NOMO-1 treated with DMSO at 0.1 percent for 48 hours (cell line): ENCODE measurements at regions not wholly inside any gene's neighbourhood (a gene's known extent, or its start where the extent isn't known, plus 50 kb on each side); places are given as distances from the start of the nearest gene placed in this dataset.

Source experiments
- DNase-seq: peaks from one replicate; lab custom pipeline; 2025; ENCODE audit not compliant: unreplicated experiment; lab: John Stamatoyannopoulos, UW

DNA sequence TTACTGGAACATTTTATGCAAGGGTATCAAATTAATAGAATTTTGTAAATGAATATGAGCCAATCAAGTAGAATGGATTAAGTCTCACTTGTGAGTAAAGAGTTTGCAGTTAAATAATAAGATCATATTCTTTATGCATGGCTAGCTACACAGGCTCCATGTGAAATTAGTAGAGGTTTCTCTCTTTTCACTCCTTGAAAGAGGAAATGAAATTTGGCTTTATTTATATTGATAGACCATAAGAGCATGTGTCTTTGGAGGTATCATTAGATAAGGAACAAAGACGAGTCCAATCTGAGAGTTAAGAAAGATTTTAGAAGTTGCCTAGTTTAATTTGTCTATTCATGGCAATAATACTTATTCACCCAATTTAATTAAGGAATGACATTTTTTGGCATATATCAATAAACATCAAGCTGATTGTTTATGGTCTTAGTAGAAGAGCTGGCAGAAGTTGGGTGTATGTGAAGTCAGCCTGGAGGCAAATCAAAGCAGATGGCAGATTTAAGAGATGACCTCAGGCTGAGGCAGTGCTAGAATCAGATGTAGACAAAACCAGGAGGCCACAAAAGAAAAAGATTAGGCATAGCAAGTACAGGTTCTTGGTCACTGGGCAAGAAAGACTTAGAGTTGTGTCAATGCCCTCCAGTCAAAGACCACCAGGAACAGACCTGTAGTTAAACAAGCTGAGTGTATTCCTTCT lies 406.5 kb upstream of the ARHGEF26 start:
- peak; percentile 27 for DNase-seq

DNA sequence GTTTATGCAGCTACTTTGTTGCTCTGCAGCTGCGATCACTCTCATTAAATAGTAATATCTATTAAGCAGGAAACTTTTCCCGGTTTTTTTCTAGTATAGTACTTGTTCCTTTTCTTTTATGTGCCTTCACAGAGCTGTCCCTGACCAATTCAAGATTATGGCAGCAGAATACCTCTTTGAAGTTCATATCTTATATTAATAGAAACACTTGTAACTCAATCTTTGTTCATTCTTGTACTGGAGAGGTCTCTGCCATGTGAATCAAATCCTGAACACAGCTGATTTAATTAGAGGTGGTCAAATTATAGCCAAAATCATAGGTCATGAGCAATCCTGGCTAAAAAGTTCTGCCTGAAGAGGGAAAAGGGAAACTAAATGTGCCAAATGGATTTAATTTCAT lies 399.0 kb upstream of the ARHGEF26 start:
- no peak for DNase-seq

DNA sequence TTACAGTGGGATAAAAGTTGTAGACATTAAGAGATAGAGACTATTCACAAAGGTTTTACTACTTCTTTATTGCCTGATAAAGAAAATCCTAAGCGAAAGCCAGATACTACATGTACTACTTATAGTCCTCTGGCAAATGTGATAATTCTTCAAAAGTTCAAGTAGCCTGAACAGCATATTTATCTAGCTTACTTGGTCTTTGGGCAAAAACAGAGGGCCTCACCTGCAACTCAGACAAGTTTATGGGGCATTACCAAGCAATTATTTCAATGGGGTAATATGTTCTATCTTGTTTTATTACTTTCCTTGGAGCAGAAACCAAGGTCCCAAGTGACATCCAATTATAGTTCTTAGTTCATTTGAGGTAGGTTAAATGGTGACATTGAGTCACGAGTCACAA lies 390.1 kb upstream of the ARHGEF26 start:
- DNase-seq = no peak

DNA sequence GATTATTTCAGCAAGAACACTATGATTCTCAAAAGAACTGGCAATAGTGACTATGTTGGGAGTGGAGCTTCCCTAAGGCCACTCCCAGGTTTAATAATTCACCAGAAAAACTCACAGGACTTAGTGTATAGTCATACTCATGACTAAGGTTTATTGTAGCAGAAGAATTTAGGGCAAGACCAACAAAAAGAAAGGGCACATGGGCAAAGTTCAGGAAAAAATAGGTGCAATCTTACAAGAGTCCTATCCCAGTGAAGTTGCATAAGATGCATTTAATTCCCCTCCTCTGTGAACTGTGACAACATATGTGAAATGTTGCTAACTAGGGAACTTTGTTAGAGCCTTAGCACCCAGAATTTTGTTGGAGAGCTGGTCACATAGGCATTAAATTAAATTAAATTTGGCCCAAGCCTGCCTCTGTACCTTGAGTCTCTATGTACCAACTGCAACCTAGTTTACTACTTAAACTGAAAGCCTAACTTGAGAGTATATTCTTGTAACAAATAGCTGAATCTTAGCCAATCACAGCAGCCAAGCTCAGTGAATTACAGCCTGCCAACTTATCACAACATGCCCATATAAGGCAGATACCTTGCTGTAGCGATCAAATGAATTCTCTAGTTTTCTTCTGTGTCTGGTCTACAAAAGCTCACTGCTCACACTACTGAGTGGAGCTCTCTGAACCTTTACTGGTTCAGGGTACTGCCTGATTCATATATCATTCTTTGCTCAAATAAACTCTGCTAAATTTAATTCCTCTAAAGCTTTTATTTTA lies 386.2 kb upstream of the ARHGEF26 start:
- DNase-seq = no peak

DNA sequence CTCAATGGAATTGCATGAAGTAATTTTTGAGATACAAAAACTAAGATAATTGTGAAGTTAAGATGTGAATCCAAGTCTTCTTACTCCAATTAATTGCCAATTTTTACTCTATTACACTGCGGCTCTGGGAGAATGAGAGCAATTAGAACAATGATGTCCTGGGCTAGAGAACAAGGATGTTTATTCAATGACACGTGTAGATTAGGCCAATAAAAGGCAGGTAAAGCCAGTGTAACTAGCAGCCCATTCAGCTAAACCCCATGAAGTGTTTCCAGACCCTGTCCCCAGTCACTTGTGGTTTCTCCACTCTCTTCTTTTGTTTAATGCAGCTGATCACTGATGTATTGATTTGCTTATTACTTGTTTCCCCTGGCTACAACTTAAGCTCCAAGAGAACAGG lies 381.1 kb upstream of the ARHGEF26 start:
- no peak for DNase-seq

DNA sequence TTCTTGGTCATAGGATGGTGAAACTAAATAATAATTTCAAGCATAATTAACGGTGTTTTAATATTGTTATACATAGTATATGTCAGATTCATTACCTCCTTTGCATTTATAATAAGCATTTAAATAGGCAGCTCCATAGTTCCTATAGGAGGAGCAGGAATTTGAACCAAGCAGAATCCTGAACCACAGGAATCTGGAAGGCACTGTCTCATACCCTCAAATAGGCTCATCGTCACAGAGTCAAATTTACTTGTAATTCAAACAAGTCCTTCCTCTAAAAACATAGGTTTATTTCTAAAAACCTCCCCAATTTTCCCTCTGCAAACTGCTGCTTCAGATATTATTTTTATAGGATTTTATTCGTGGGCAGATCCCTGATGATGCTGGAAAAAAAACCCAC lies 376.3 kb upstream of the ARHGEF26 start:
- DNase-seq = no peak

DNA sequence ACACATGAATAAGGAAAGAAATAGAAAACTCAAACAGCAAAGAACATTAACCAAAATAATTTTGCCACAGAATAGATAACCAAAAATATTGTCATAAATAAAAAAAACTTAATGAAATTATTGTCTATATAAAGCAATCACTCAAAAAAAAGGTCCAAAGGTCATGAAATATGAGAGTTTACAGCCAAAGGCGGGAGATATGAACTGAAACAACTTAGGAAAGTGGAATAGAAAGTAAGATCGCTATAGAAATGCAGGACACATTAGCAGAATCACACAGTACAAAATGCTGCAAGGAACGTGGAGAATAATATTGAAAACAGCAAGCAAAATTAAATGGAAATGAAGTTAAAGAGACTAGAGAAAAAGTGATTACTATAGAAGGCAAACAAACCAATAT lies 375.0 kb upstream of the ARHGEF26 start:
- DNase-seq = peak; percentile 37

DNA sequence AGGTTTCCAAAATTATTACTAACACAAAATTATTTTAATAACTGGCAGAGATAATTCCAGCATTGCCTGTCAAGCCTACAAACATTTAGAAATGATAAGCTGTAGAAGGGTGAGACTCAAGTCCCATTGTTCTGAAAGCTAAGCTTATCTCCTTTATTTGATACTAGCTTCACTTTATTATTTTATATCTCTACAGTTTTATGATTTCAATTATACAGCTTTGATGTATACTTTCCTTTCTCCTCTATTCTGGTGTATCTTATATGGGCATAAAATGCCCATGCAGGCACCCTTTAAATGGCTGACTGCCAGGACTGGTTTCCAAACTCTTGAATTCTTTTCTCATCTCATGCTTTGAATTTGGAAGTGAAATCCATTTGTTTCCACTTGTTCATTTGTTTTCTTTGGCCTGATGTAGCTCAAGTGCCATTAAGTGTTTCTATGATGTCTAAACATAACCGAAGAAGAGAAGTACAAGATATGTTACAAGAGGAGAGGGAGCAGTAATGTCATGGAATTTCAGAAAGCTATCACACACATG lies 372.1 kb upstream of the ARHGEF26 start:
- no peak for DNase-seq

DNA sequence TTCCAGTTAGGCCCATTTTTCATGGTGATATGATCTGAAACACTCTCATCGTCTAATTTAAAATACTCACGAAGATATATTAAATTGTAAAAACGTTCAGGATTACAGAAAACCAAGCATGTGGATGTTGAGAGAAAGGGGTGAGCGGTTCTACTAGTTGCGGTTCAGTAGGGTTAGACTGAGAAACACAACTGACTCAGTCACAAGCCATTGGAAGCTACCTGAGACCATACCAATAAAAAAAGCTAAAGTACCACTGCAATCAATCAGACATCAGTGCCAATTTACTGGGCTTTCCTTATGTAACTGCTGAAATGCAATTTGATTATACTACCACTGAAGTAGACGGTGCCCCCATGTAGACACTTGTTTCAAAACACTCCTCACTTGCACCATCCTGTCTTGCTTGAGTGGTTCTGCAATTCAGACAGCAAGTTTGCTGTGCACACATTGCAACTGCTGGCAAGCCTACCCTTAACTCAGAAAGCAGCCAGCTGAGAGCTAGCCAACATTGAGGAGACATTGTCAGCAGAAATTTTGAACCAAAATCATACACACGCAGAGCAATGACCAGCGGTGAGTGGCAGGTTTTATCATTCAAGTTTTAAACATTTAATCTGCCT lies 368.7 kb upstream of the ARHGEF26 start:
- no peak for DNase-seq

DNA sequence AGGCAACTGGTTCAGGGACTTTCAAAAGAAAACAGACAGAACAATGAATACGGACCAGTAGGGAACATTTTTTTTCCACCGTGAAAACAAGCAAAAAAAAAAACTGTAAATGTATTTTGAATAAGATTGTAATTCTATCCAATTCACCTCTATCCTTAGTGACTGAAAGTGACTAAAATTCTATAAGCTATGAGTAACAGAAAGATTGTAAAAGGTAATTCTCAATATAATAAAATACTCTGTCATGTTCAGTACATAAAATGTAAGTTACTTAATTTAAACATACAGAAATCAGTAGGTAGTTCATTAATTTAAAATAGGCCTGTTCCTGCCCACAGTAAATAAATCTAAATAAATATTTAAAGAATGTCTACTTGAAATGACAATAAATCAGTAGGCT lies 368.2 kb upstream of the ARHGEF26 start:
- no peak for DNase-seq

DNA sequence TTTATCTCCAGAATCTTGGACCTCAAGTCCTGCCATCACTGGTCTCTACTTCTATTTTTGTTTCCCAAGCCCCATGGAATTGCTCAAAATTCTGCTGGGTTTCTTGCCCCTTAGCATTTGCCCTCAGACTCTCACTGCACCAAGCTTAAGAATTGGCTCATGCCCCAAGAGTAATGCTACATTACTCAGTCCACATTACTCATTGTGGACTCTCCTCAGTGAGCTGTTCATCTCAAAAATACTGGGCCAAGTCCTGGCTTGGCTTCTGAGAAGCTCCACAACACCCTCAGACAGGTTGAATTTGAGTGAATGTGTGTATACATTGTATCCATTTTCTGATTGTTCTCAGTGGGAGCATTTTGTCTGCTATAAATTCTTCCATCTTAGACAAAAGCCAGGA lies 364.4 kb upstream of the ARHGEF26 start:
- no peak for DNase-seq

DNA sequence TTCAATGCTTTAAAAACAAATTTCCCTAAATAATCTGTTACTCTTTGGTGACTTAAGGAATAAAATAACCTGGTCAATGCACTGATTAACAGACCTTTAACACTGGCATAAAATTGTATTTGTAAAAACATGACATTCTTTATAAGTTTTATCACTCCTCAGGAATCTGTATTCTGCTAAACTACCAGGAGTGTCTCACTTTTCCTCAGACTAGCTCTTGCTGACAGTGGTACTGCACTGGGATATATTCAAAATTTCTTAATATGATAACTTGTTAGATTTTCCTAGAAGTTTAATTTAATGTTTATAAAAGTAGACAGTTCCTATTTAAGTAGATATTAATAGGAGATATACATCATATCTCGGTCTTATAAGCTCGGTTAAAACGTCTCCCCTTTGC lies 363.4 kb upstream of the ARHGEF26 start:
- no peak for DNase-seq

DNA sequence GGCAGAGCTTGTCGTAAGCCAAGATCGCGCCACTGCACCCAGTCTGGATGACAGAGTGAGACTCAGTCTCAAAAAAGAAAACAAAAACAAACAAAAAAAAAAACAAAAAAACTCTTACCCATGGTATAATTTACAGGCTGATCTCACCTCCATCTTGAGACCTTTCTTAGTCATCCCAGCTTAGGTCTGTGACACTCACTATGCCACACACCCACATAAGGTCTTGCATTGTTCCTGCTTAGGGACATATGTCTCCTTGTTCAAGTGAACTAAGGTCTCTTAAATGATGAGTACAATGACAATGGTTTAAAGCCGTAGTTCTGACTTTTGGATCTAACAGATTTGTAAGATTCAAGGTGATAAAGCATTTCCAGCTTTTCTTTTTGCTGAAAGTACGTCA lies 360.2 kb upstream of the ARHGEF26 start:
- DNase-seq = no peak

DNA sequence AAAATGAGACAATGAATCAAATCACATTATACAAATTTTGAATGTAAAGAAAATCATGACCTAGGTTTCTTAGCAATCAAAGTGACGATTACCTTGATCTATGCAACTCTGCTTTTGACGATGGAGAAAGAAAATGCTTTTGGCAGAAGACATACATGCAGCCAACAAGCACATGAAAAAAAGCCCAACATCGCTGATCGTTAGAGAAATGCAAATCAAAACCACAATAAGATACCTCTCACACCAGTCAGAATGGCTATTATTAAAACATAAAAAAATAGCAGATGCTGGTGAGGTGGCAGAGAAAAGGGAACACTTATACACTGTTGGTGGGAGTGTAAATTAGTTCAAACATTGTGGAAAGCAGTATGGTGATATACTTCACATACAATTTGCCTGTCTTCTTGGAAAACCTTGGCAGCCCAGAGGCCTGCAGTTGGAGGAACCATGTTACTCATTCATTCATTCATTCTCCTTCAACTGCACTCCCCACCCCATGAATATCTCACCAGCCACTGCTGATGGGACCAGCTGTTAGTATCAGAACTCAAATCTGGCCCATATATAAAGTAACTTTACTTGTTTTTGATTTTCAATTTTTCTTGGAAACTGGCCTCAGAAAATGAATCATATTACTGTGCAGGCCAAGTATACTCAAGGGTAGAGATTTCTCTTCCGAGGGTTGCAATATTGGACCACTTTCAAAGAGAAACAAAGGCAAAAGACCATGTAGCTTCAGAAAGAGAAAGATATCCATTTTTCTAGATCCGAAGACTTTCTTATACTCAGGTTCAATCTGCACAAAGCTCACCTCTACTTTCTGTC lies 358.6 kb upstream of the ARHGEF26 start:
- no peak for DNase-seq

DNA sequence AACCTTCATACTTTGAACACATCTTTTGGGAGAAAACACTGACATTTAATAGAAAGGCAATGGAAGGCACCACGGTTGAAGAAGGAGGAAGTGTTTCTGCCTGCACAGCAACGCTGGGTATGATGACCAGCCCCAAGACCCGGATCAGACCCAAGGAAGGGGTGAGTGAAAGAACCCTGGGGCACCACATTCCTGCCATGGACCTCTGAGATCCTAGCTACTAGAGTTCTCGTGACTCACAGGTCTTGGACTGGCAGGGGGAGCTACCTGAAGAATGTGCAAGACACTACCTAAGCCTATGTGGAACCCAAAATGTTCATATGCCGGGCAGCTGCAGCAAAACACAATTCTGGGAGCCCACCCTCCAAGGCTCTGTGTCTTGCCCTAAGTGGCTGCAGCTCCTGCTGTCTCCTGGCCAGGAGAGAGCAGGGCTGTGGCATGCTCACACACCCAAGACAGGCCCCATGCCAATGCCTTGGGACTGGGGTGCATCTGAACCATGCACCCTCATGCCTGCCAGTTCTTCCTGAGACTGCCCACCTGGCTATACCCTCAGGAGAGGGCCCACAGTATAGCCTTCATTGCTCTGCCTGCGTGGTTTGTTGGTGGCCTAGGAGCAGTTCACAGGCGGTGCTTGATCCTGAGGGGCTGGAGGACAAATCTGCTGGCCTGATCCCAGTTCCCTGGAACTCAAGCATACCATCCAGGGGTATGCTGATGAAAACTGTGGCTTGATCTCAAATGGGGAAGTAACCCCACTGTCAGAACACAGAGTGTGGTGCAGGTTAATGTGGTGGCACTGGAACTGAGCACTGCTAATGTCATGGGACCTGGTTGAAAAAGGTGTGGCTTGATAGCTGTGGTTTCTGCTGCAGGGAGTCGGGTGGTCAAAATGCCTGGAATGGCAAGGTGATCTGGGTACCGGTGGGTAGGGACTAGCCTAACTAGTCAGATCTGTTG lies 353.3 kb upstream of the ARHGEF26 start:
- DNase-seq = peak; percentile 7

DNA sequence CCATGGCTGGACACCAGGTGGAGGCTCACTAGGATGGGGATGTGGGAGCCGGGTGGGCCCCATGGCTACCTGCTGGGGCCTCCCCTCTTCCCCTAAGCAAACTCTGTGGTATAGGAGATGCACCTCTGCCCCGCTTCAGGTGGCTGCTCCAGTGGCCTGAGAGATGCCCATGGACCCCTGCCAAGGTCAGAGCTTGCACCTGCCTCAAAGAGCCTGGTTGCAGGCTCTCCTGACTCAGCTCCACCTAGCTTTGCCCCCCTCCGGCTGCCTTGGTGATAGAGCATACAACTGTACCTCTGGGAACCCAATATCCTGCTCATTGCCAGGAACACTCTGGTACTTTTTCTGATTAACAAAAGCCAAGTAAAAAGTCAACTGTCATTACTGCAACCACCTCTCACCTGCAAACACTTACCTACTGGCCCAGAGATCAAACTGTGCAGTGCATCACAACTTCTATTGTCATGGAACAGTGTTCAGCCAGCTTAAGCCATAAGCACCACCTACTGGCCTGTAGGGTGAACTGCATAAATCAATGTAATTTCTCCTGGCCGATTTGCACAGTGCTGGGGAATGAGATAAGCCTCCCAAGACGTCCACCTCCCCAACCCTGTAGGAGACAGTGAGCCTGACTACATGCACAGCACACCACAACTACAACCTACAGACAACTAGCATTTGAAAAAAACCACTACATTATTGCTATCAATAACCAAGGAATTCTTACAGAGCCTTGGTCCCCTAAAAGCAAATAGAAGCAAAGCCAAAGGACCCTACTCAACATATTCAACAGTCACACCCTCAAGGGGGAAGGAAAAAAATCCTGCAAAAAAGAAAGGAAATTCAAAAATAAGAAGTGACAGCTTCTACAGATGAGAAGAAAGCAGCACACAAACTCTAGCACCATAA lies 352.4 kb upstream of the ARHGEF26 start:
- peak; percentile 64 for DNase-seq

DNA sequence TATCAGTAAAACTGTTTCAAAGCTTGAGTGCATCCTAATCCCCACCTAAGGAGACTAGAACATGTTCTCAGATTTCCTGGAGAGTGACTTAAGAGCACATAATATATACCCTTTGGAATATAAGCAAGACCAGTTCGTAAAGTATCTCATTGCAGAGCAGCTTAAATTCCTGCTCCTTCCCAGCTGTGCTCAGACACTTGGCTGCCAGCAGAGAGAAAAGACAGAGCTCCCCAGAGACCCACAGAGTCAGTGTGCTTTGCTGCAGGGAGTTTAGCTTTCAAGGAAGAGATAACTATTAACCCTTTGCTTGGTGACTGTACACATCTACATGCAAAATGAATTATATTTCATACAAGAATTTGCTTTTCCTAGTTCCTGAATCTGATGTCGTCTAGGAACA lies 338.1 kb upstream of the ARHGEF26 start:
- no peak for DNase-seq

DNA sequence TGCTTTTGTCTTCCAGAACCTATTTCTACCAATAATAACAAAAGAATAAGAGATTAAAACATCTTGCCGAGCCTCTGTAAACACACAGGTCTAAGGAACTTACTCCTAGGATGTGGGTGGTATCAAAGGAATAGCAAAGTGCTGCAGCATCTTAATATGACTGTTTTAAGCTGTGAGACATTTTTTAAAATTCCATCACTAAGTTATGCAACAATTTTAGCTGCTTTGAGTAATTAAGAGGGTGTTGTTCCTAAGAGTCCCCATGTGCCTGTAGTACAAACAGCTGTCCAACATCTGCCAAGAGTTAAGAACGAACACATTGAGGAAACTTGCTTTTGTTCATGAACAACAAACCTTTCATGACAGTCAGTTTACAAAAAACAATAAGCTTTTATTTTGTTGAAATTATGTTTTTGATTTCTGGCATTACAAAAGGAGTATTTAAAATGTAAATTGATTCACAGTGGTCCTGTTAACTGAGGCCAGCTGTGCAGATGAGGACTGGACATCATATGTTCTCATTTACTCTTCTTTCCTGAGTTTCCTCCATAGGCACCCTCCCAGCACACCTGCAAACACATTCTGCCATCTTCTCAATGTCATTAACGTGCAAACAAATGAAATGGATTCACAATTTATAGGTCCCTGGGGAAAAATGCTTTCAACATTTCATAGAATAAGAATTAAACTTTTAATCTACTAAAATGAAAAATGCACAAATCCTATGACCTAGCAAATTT lies 337.3 kb upstream of the ARHGEF26 start:
- DNase-seq = no peak
